NCI-H2171 (cell line): ENCODE measurements at regions not wholly inside any gene's neighbourhood (a gene's known extent, or its start where the extent isn't known, plus 50 kb on each side); places are given as distances from the start of the nearest gene placed in this dataset.

Experiments used
- DNase-seq: peaks from one replicate; lab custom pipeline; 2025; lab: John Stamatoyannopoulos, UW

DNA sequence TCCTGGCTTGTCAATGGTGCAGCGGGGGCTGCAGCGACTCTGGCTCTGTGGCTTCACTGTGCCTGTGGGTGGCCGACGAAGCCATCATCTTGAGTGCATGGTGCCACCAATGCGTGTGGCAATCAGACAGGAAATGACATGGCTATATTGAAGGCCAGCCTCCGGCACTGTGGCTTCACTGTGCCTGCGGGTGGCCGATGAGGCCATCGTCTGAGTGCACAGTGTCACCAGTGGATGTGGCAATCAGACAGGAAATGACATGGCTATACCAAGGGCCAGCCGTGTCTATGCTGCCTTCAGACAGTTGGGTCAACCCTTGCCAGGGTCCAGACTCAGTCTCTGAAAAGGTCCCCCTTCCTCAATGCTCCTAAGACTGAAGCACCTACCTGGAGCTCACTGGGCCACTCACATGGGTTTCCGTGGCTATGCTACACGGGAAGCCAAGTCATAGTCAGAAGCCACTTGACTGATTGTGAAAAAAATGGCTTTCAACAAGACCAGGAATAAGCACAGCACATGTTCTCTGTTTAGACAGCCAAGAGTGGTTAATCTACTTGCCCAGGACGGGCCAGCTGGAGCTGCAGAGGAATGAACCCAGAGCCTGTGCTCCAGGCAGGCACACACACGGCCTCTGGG, 67.5 kb upstream of the S1PR3 start:
- DNase-seq, result no peak

DNA sequence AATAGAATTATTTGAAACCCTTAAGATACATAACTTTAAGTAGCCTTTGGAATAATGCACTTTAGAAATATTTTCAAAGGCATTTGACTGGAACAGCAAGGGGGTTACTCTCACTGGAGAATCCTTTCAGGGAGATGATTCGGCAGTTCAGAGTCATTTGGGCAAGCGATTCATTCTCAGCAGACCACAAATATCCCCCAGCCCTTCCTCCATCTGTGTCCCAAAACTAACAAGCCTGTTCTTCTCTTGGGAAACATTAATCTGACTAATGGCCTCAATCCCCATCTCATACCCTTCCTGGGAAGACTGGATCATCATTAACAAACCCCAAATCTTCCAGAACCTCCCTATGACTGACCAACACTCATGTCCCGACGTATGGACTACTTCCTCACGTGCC, 65.8 kb upstream of the S1PR3 start:
- no peak for DNase-seq

GRCh38 chr9:88926781-88927505, 64.3 kb upstream of the S1PR3 start:
- no peak for DNase-seq

DNA sequence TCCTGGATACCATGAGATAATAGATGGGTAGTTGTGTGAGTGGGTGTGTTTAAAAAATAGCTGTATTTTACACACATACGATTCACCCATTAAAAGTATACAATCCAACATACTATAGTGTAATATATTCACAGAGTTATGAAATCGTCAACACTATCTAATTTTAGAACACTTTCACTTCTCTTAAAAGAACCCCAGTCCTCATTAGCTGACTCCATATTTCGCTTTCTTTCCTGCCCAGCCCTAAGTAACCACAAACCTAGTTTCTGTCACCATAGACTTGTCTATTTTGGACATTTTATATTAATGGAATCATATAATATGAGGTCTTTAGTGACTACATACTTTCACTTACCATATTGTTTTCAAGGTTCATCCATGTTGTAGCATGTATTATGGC, 63.8 kb upstream of the S1PR3 start:
- DNase-seq, result no peak

GRCh38 chr9:88930716-88931115, 60.6 kb upstream of the S1PR3 start:
- DNase-seq, result no peak

DNA sequence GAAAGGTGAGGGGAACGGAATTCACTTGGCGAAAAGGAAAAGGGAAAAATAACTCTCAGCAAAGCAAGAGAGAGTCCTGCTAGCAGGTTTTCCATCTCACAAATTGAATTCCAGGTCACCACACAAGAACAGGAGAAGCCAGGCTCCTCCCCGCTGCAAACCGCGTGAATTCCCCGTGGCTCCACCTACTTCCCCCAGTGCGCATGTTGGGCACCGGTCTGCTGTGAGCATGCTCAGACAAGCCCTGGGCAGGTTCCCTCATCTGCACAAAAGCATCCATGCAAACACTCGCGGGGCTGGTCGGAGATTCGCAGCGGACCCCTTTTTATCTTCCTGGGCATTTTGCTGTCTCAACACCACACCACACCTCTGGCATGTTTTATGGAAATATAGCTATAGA, 58.5 kb upstream of the S1PR3 start:
- DNase-seq, result peak; percentile 82

GRCh38 chr9:88933607-88934379, 57.5 kb upstream of the S1PR3 start:
- DNase-seq, result no peak

GRCh38 chr9:88934876-88935535, 56.3 kb upstream of the S1PR3 start:
- DNase-seq, result no peak

GRCh38 chr9:88936132-88936531, 55.1 kb upstream of the S1PR3 start:
- DNase-seq, result no peak

- no peak for DNase-seq
These were observed 54.6 kb upstream of the S1PR3 start for GRCh38 chr9:88936668-88937067.

DNA sequence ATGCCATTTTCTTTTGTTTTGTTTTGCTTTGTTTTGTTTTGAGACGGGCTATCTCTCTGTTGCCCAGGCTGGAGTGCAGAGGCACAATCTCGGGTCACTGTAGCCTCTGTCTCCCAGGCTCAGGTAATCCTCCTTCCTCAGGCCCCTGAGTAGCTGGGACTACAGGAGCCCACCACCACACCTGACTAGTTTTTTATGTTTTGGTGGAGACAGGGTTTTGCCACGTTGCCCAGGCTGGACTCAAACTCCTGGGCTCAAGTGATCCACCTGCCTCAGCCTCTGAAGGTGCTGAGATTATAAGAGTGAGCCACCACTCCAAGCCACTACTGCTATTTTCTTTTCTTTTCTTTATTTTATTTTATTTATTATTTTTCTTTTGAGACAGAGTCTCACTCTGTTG, 54.0 kb upstream of the S1PR3 start:
- no peak for DNase-seq

DNA sequence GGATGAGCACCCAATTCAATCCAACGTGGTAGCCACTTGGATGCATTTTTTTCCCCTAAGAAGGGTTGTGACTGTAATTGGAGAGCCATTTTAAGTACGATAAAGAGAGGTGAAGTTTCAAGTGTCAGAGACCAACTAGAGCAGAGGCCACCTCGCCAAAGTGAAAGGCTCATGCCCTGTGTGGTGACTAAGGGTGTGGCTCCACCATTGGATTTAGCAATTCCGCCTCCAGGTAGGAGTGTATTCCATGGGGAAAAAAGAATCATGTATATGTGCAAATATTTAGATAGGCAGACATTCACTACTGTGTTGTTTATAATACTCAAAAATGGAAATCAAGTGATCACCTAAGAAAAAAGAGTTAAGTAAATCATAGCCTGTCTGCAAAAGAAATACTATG, 53.1 kb upstream of the S1PR3 start:
- no peak for DNase-seq
